DOHH2 (cell line): ENCODE measurements at regions not wholly inside any gene's neighbourhood (a gene's known extent, or its start where the extent isn't known, plus 50 kb on each side); places are given as distances from the start of the nearest gene placed in this dataset.

Experiments
- H3F3A ChIP-seq: fragments of 200-600 bp; sonication (generic), shearing (Covaris generic); 2 replicates; pipeline ENCODE4 v1.6.0; 2016; ENCODE audit warnings: antibody characterized with exemption, mild to moderate bottlenecking; ENCODE audit not compliant: control insufficient read depth, insufficient read depth
- H3K27ac ChIP-seq: fragments of 200-600 bp; sonication (generic); 2 replicates; pipeline ENCODE4 v1.5.1; 2014; ENCODE audit warnings: low read depth, mild to moderate bottlenecking, low read length, moderate library complexity
- H3K27me3 ChIP-seq: fragments of 200-600 bp; sonication (generic); 2 replicates; pipeline ENCODE4 v1.6.1; 2014; ENCODE audit warnings: mild to moderate bottlenecking, low read length, mixed read lengths; ENCODE audit not compliant: control insufficient read depth
- H3K36me3 ChIP-seq: fragments of 200-600 bp; sonication (generic); 2 replicates; pipeline ENCODE4 v1.6.1; 2014; ENCODE audit warnings: mild to moderate bottlenecking, low read length, moderate library complexity, mixed read lengths; ENCODE audit not compliant: control insufficient read depth
- H3K4me1 ChIP-seq: fragments of 200-600 bp; sonication (generic); 2 replicates; pipeline ENCODE4 v1.6.1; 2014; ENCODE audit warnings: mild to moderate bottlenecking, low read length, mixed read lengths; ENCODE audit not compliant: control insufficient read depth
- H3K4me2 ChIP-seq: fragments of 200-600 bp; sonication (generic); 2 replicates; pipeline ENCODE4 v1.6.0; 2014; ENCODE audit warnings: mild to moderate bottlenecking, low read length, moderate library complexity
- H3K4me3 ChIP-seq: fragments of 200-600 bp; sonication (generic); 2 replicates; pipeline ENCODE4 v1.5.1; 2014; ENCODE audit warnings: mild to moderate bottlenecking, low read length, mixed read lengths
- H3K79me2 ChIP-seq: fragments of 200-600 bp; sonication (generic); 2 replicates; pipeline ENCODE4 v1.6.1; 2014; ENCODE audit warnings: mild to moderate bottlenecking, low read length, mixed read lengths; ENCODE audit not compliant: control insufficient read depth
- H3K9me2 ChIP-seq: fragments of 200-600 bp; sonication (generic); replicated peaks from 2 replicates; pipeline ENCODE4 v1.6.1; 2014; ENCODE audit warnings: mild to moderate bottlenecking, low read length, mixed read lengths; ENCODE audit not compliant: control insufficient read depth
- H3K9me3 ChIP-seq: fragments of 200-600 bp; sonication (generic); 2 replicates; pipeline ENCODE4 v1.6.1; 2014; ENCODE audit warnings: antibody characterized with exemption, low read length, mixed read lengths; ENCODE audit not compliant: control insufficient read depth, insufficient read depth
- H4K20me1 ChIP-seq: fragments of 200-600 bp; sonication (generic); 2 replicates; pipeline ENCODE4 v1.6.0; 2014; ENCODE audit warnings: low read depth, mild to moderate bottlenecking, antibody characterized with exemption, low read length, moderate library complexity; ENCODE audit not compliant: control insufficient read depth, insufficient read depth
- EZH2phosphoT487 ChIP-seq: fragments of 200-600 bp; sonication (generic); IDR thresholded peaks from 2 replicates; pipeline ENCODE4 v1.6.1; 2017; ENCODE audit warnings: borderline replicate concordance, mild to moderate bottlenecking, antibody characterized with exemption, low read length, moderate library complexity, mixed read lengths
- TF ChIP-seq, protein P1 (sequence below): fragments of 200-600 bp; sonication (generic); IDR thresholded peaks from one replicate; pipeline ENCODE4 v1.5.1; 2014; ENCODE audit warnings: antibody characterized with exemption, mild to moderate bottlenecking, low read depth, low read length; ENCODE audit not compliant: poor library complexity, severe bottlenecking

DNA sequence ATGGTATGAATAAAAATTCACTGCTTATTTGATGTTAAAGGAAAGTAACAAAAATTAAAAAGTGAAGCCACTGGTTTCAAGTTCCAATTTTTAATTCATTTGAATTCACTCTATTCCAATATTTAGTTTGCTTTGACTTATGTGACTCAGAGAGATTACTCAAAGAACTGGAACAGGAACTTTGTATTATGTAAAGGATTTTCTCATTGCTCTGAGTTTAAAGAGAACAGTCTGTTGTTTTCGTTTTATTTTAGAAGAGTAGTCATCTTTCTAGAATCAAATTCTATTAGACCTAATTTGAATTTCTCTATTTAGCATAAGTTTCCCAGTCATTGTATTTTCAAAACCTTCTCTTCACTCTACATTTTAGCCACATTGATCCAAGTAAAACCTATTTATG lies 300.1 kb upstream of the SLC8A1 start:
- Histone ChIP-seq H3F3A (no peaks in the 10 kb centered on the region), H3K9me2 (no peaks in the 10 kb centered on the region), H3K27ac (no peak overlapping the region), H3K9me3 (no peaks in the 10 kb centered on the region), H3K4me1 (no peaks in the 10 kb centered on the region), H3K4me3 (no peak overlapping the region), H3K27me3 (no peaks in the 10 kb centered on the region), H3K36me3 (no peaks in the 10 kb centered on the region), H3K79me2 (no peaks in the 10 kb centered on the region), H3K4me2 (no peak overlapping the region), H4K20me1 (no peaks in the 10 kb centered on the region)
- no peak for TF ChIP-seq EZH2phosphoT487
- TF ChIP-seq, protein P1, sequence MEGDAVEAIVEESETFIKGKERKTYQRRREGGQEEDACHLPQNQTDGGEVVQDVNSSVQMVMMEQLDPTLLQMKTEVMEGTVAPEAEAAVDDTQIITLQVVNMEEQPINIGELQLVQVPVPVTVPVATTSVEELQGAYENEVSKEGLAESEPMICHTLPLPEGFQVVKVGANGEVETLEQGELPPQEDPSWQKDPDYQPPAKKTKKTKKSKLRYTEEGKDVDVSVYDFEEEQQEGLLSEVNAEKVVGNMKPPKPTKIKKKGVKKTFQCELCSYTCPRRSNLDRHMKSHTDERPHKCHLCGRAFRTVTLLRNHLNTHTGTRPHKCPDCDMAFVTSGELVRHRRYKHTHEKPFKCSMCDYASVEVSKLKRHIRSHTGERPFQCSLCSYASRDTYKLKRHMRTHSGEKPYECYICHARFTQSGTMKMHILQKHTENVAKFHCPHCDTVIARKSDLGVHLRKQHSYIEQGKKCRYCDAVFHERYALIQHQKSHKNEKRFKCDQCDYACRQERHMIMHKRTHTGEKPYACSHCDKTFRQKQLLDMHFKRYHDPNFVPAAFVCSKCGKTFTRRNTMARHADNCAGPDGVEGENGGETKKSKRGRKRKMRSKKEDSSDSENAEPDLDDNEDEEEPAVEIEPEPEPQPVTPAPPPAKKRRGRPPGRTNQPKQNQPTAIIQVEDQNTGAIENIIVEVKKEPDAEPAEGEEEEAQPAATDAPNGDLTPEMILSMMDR: no peak

DNA sequence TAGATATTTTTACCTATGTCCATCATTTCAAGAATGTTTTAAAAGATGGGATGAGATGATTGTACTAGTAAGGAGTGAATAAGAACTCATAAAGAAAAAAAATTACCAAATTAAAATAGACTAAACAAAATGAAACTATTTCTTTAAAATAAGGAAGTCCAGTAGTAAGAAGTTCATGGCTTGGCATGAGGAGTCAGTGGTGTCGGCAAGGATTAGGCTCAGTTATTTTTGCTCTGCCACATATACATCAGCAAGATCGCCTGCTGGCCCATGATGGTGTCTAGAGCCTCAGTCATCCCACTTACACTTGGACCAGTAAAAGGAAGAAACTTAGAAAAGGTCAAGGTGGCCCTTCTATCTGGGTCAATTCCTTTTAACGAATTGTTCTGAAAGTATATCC lies 300.9 kb upstream of the SLC8A1 start:
- Histone ChIP-seq H3K27ac (no peak overlapping the region), H3K36me3 (no peaks in the 10 kb centered on the region), H3K79me2 (no peaks in the 10 kb centered on the region), H3K9me3 (no peaks in the 10 kb centered on the region), H3K4me3 (no peak overlapping the region), H4K20me1 (no peaks in the 10 kb centered on the region), H3K4me2 (no peak overlapping the region), H3K4me1 (no peaks in the 10 kb centered on the region), H3K9me2 (no peaks in the 10 kb centered on the region), H3K27me3 (no peaks in the 10 kb centered on the region), H3F3A (no peaks in the 10 kb centered on the region)
- no peak for TF ChIP-seq EZH2phosphoT487
- TF ChIP-seq, protein P1: no peak

DNA sequence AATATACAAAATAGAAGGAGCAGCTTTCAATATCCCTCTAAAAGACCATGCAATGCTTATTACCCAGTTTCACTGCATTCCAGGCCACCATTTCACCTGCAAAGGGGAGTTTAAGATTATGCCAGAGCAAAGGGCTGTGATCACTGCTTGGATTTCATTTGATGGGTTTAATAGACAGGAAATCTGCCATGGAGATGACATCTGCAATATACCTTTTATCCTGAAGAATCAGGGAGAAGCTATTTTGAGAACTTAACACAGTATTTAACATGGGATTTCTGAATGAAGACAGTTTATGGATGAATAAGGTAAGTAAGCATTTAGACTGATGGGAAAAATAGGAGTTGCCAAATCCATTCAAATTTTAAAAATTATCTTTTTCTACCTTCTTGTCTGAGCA lies 303.0 kb upstream of the SLC8A1 start:
- Histone ChIP-seq H3K9me2 (no peaks in the 10 kb centered on the region), H3K4me3 (no peak overlapping the region), H3K4me2 (no peak overlapping the region), H3F3A (no peaks in the 10 kb centered on the region), H3K36me3 (no peaks in the 10 kb centered on the region), H3K4me1 (0 out of 2 replicates have a peak, but pooled peaks cover 7% of the 10 kb centered on the region), H4K20me1 (no peaks in the 10 kb centered on the region), H3K27ac (no peak overlapping the region), H3K9me3 (no peaks in the 10 kb centered on the region), H3K27me3 (no peaks in the 10 kb centered on the region), H3K79me2 (no peaks in the 10 kb centered on the region)
- no peak for TF ChIP-seq EZH2phosphoT487
- TF ChIP-seq, protein P1: no peak
